ENCODE measurements at regions not wholly inside any gene's neighbourhood (a gene's known extent, or its start where the extent isn't known, plus 50 kb on each side); places are given as distances from the start of the nearest gene placed in this dataset.
A peak's percentile ranks its signal among the peaks of the same experiment; 100 is the strongest.

GRCh38 chr6:154611241-154611640 is 100.8 kb upstream of the CNKSR3 start:
- intact Hi-C loops (cut with micrococcal nuclease; ENCODE audit: unreplicated experiment): no loop called here
- TF ChIP-seq, protein P1, sequence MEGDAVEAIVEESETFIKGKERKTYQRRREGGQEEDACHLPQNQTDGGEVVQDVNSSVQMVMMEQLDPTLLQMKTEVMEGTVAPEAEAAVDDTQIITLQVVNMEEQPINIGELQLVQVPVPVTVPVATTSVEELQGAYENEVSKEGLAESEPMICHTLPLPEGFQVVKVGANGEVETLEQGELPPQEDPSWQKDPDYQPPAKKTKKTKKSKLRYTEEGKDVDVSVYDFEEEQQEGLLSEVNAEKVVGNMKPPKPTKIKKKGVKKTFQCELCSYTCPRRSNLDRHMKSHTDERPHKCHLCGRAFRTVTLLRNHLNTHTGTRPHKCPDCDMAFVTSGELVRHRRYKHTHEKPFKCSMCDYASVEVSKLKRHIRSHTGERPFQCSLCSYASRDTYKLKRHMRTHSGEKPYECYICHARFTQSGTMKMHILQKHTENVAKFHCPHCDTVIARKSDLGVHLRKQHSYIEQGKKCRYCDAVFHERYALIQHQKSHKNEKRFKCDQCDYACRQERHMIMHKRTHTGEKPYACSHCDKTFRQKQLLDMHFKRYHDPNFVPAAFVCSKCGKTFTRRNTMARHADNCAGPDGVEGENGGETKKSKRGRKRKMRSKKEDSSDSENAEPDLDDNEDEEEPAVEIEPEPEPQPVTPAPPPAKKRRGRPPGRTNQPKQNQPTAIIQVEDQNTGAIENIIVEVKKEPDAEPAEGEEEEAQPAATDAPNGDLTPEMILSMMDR (IDR thresholded peaks at IDR 0.05; ENCODE audit: unreplicated experiment): no peak
- Mint-ChIP-seq H3K4me3 (ENCODE audit: low read depth, unreplicated experiment) (no peak overlapping the region), H3K36me3 (ENCODE audit: insufficient read depth, unreplicated experiment) (peaks cover 5% of the 10 kb centered on the region), H3K27ac (ENCODE audit: unreplicated experiment) (no peak overlapping the region), H3K4me1 (ENCODE audit: low read depth, unreplicated experiment) (peaks cover 20% of the 10 kb centered on the region), H3K27me3 (ENCODE audit: unreplicated experiment) (no peaks in the 10 kb centered on the region), H3K9me3 (ENCODE audit: low read depth, unreplicated experiment) (no peaks in the 10 kb centered on the region)
- CTCF ChIA-PET: no interaction called here
- DNase-seq: no peak
- BruUV-seq (replicated peaks): no TSS peak

DNA sequence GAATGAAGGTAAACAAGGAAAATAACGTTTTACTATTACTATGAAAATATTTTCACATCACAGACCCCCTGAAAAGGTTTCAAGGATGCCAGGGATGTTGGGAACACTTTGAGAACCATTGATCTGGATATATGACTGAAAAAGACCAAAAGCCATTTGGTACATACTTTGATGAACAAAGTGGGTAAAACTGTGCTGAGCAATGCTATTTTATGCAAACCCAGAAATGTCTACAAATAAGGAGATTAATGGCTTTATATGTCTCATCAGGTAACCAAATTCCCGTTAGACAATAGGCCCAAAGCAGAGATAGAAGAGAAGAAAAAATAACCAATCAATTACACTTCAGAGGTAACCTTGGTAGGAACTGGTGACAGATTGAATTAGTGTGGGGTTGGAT is 101.4 kb upstream of the CNKSR3 start:
- peaks cover 5% of the 10 kb centered on the region for H3K36me3 Mint-ChIP-seq (ENCODE audit: insufficient read depth, unreplicated experiment)
- H3K9me3 Mint-ChIP-seq (ENCODE audit: low read depth, unreplicated experiment): no peaks in the 10 kb centered on the region
- CTCF ChIA-PET: interaction anchor here (0.5 kb wide), 1 partner anchor 49 kb away, joined by 3 read pairs; no protein-coding TSS in a partner anchor
- TF ChIP-seq, protein P1 (IDR thresholded peaks at IDR 0.05; ENCODE audit: unreplicated experiment): no peak
- no peak overlapping the region for H3K27ac Mint-ChIP-seq (ENCODE audit: unreplicated experiment)
- H3K4me1 Mint-ChIP-seq (ENCODE audit: low read depth, unreplicated experiment): peaks cover 17% of the 10 kb centered on the region
- H3K4me3 Mint-ChIP-seq (ENCODE audit: low read depth, unreplicated experiment): no peak overlapping the region
- no peak for DNase-seq
- intact Hi-C loops (cut with micrococcal nuclease; ENCODE audit: unreplicated experiment): no loop called here
- H3K27me3 Mint-ChIP-seq (ENCODE audit: unreplicated experiment): no peaks in the 10 kb centered on the region
- no TSS peak for BruUV-seq (replicated peaks)

- Mint-ChIP-seq H3K27me3 (ENCODE audit: unreplicated experiment) (no peaks in the 10 kb centered on the region), H3K4me3 (ENCODE audit: low read depth, unreplicated experiment) (no peak overlapping the region), H3K36me3 (ENCODE audit: insufficient read depth, unreplicated experiment) (peaks cover 5% of the 10 kb centered on the region), H3K9me3 (ENCODE audit: low read depth, unreplicated experiment) (no peaks in the 10 kb centered on the region), H3K27ac (ENCODE audit: unreplicated experiment) (peak overlapping the region; percentile 60), H3K4me1 (ENCODE audit: low read depth, unreplicated experiment) (peaks cover 13% of the 10 kb centered on the region)
- DNase-seq: peak; percentile 2
- intact Hi-C loops (cut with micrococcal nuclease; ENCODE audit: unreplicated experiment): no loop called here
- CTCF ChIA-PET: interaction anchor here (1.0 to 1.1 kb wide), 2 partner anchors 13 to 17 kb away, joined by 3 to 5 read pairs; no protein-coding TSS in a partner anchor
- BruUV-seq (replicated peaks): no TSS peak
- TF ChIP-seq, protein P1 (IDR thresholded peaks at IDR 0.05; ENCODE audit: unreplicated experiment): no peak
Measured at GRCh38 chr6:154613137-154613676, 102.7 kb upstream of the CNKSR3 start.

- no peak overlapping the region for H3K4me3 Mint-ChIP-seq (ENCODE audit: low read depth, unreplicated experiment)
- BruUV-seq (replicated peaks): no TSS peak
- CTCF ChIA-PET: interaction anchor here (1.0 to 1.1 kb wide), 2 partner anchors 14 to 17 kb away, joined by 3 to 5 read pairs; no protein-coding TSS in a partner anchor
- intact Hi-C loops (cut with micrococcal nuclease; ENCODE audit: unreplicated experiment): no loop called here
- peaks cover 13% of the 10 kb centered on the region for H3K4me1 Mint-ChIP-seq (ENCODE audit: low read depth, unreplicated experiment)
- H3K9me3 Mint-ChIP-seq (ENCODE audit: low read depth, unreplicated experiment): no peaks in the 10 kb centered on the region
- DNase-seq: no peak
- no peak overlapping the region for H3K27ac Mint-ChIP-seq (ENCODE audit: unreplicated experiment)
- no peaks in the 10 kb centered on the region for H3K27me3 Mint-ChIP-seq (ENCODE audit: unreplicated experiment)
- H3K36me3 Mint-ChIP-seq (ENCODE audit: insufficient read depth, unreplicated experiment): peaks cover 5% of the 10 kb centered on the region
- TF ChIP-seq, protein P1 (IDR thresholded peaks at IDR 0.05; ENCODE audit: unreplicated experiment): no peak
Measured at GRCh38 chr6:154614101-154614500, 103.6 kb upstream of the CNKSR3 start.

Measured in Calu3 (cell line).